ENCODE measurements at regions not wholly inside any gene's neighbourhood (a gene's known extent, or its start where the extent isn't known, plus 50 kb on each side); places are given as distances from the start of the nearest gene placed in this dataset.

GRCh38 chr1:106746448-106747085, 309.9 kb upstream of the PRMT6 start:
- Histone ChIP-seq H3K27me3 (ENCODE audit: control insufficient read depth in 2 of 2, insufficient read depth in 2 of 2, low read length in 2 of 2) (no peaks in the 10 kb centered on the region), H3K9me3 (replicated peaks in 1 of 2; ENCODE audit: control insufficient read depth in 1 of 2, insufficient read depth in 1 of 2, low read length in 2 of 2) (peaks cover 0 to 5% of the 10 kb centered on the region in 2 donors), H3K4me2 (replicated peaks; ENCODE audit: extremely low read depth, low read length, poor library complexity, severe bottlenecking) (no peak overlapping the region), H3K79me2 (ENCODE audit: insufficient read depth, low read length) (no peaks in the 10 kb centered on the region), H2AFZ (ENCODE audit: insufficient read depth, low read depth, low read length, poor library complexity, severe bottlenecking) (no peak overlapping the region), H3K4me3 (replicated peaks in 1 of 3; ENCODE audit: low read depth in 2 of 3, low read length in 3 of 3) (no peak overlapping the region), H3K9ac (ENCODE audit: insufficient read depth, low read length, poor library complexity, severe bottlenecking) (no peak overlapping the region), H3K4me1 (ENCODE audit: control insufficient read depth in 1 of 2, insufficient read depth in 2 of 2, low read length in 2 of 2) (no peaks in the 10 kb centered on the region), H4K20me1 (ENCODE audit: insufficient read depth, low read length) (no peaks in the 10 kb centered on the region), H3K36me3 (replicated peaks in 1 of 2; ENCODE audit: control insufficient read depth in 1 of 2, insufficient read depth in 2 of 2, low read length in 2 of 2) (no peaks in the 10 kb centered on the region), H3K27ac (ENCODE audit: low read depth in 1 of 2, low read length in 2 of 2) (no peak overlapping the region)
- WGBS (ENCODE audit: insufficient coverage): no CpG with 5 or more reads among the region's 2 CpGs
- intact Hi-C loops (cut with micrococcal nuclease): no loop called here
- DNase-seq: no peak
- no peak for TF ChIP-seq CTCF (IDR thresholded peaks at IDR 0.05)
- H3K27ac Mint-ChIP-seq: no peak overlapping the region
- H3K9me3 Mint-ChIP-seq: peaks cover 0 to 9% (median 0%) of the 10 kb centered on the region in 7 donors
- H3K36me3 Mint-ChIP-seq: no peaks in the 10 kb centered on the region
- peaks cover 0 to 2% (median 0%) of the 10 kb centered on the region in 3 donors for H3K27me3 Mint-ChIP-seq (ENCODE audit: low read depth in 3 of 3)
- no peaks in the 10 kb centered on the region for H3K4me1 Mint-ChIP-seq
- no peak overlapping the region for H3K4me3 Mint-ChIP-seq

DNA sequence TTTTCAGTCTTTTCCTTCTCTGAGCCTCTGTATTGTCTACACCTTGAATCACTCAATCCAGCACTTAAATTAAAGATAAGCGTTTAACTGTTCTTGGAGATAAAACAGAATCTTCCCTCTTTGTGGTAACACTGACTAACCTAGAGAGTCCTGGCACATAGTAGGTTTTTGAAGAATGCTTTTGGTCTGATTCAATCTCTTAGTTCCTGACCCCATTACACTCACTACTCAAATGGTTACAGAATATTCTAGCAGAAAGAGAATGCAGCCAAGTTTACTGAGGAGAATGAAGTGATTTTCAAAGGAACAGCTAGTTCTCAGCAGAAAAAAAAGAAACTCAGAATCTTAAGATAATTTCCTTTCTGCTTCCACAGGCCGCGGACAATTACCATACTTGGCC, 309.2 kb upstream of the PRMT6 start:
- no peak overlapping the region for H3K9ac ChIP-seq (ENCODE audit: insufficient read depth, low read length, poor library complexity, severe bottlenecking)
- 90% methylated on average over 2 of the region's 3 CpGs for WGBS (ENCODE audit: insufficient coverage)
- peaks cover 0 to 2% (median 0%) of the 10 kb centered on the region in 3 donors for H3K27me3 Mint-ChIP-seq (ENCODE audit: low read depth in 3 of 3)
- no peaks in the 10 kb centered on the region for H3K4me1 Mint-ChIP-seq
- H4K20me1 ChIP-seq (ENCODE audit: insufficient read depth, low read length): no peaks in the 10 kb centered on the region
- no peak overlapping the region for H3K4me2 ChIP-seq (replicated peaks; ENCODE audit: extremely low read depth, low read length, poor library complexity, severe bottlenecking)
- H3K9me3 ChIP-seq (replicated peaks in 1 of 2; ENCODE audit: control insufficient read depth in 1 of 2, insufficient read depth in 1 of 2, low read length in 2 of 2): peaks cover 0 to 5% of the 10 kb centered on the region in 2 donors
- H3K27ac Mint-ChIP-seq: no peak overlapping the region
- H2AFZ ChIP-seq (ENCODE audit: insufficient read depth, low read depth, low read length, poor library complexity, severe bottlenecking): no peak overlapping the region
- no peaks in the 10 kb centered on the region for H3K79me2 ChIP-seq (ENCODE audit: insufficient read depth, low read length)
- H3K4me3 Mint-ChIP-seq: no peak overlapping the region
- no peaks in the 10 kb centered on the region for H3K27me3 ChIP-seq (ENCODE audit: control insufficient read depth in 2 of 2, insufficient read depth in 2 of 2, low read length in 2 of 2)
- intact Hi-C loops (cut with micrococcal nuclease): no loop called here
- no peaks in the 10 kb centered on the region for H3K36me3 ChIP-seq (replicated peaks in 1 of 2; ENCODE audit: control insufficient read depth in 1 of 2, insufficient read depth in 2 of 2, low read length in 2 of 2)
- no peak for TF ChIP-seq CTCF (IDR thresholded peaks at IDR 0.05)
- H3K27ac ChIP-seq (ENCODE audit: low read depth in 1 of 2, low read length in 2 of 2): no peak overlapping the region
- no peak for DNase-seq
- H3K9me3 Mint-ChIP-seq: peaks cover 0 to 9% (median 0%) of the 10 kb centered on the region in 7 donors
- no peak overlapping the region for H3K4me3 ChIP-seq (replicated peaks in 1 of 3; ENCODE audit: low read depth in 2 of 3, low read length in 3 of 3)
- H3K4me1 ChIP-seq (ENCODE audit: control insufficient read depth in 1 of 2, insufficient read depth in 2 of 2, low read length in 2 of 2): no peaks in the 10 kb centered on the region
- no peaks in the 10 kb centered on the region for H3K36me3 Mint-ChIP-seq
